H1 (cell line): ENCODE measurements at regions not wholly inside any gene's neighbourhood (a gene's known extent, or its start where the extent isn't known, plus 50 kb on each side); places are given as distances from the start of the nearest gene placed in this dataset.

Experiments
- CTCF ChIA-PET: fragments of 300-600 bp; sonication (Branson Sonifier 250); formaldehyde crosslinking; loops from one replicate; lab custom pipeline; 2021; ENCODE audit not compliant: partially characterized antibody; lab: Charles Lee
- POLR2A ChIA-PET: fragments of 300-600 bp; sonication (Branson Sonifier 250); formaldehyde crosslinking; loops from one replicate; lab custom pipeline; 2021; ENCODE audit warnings: inconsistent platforms; ENCODE audit not compliant: partially characterized antibody; lab: Charles Lee
- DNase-seq, 2 experiments: peaks; one replicate each; pipeline versions ENCODE4 v3.0.0 to v3.0.0-alpha.2; 2010 to 2022; ENCODE audit warnings: low spot score in 2 of 2, low read depth in 1 of 2, mixed read lengths in 1 of 2
- FAIRE-seq: peaks from 2 replicates; lab custom pipeline; 2011; peaks lifted over from hg19 to GRCh38; lab: Jason Lieb, UNC
- H2AFZ ChIP-seq: 2 replicates; pipeline ENCODE4 v1.8.1; 2012; ENCODE audit warnings: low read length, inconsistent platforms
- H2AK5ac ChIP-seq: 2 replicates; pipeline ENCODE4 v1.6.1; 2013; ENCODE audit warnings: low read depth, low read length
- H2BK120ac ChIP-seq: replicated peaks from 2 replicates; pipeline ENCODE3; 2013; ENCODE audit warnings: low read depth, low read length, inconsistent platforms
- H2BK12ac ChIP-seq: 2 replicates; pipeline ENCODE4 v1.6.1; 2013; ENCODE audit warnings: low read depth, low read length
- H2BK15ac ChIP-seq: 2 replicates; pipeline ENCODE4 v1.6.1; 2013; ENCODE audit warnings: low read length
- H2BK20ac ChIP-seq: 2 replicates; pipeline ENCODE4 v1.6.1; 2013; ENCODE audit warnings: low read length
- H2BK5ac ChIP-seq: 2 replicates; pipeline ENCODE4 v1.6.1; 2013; ENCODE audit warnings: low read depth, low read length
- H3K14ac ChIP-seq: 2 replicates; pipeline ENCODE4 v1.6.1; 2013; ENCODE audit warnings: inconsistent platforms; ENCODE audit not compliant: insufficient read length
- H3K18ac ChIP-seq: 2 replicates; pipeline ENCODE4 v1.6.1; 2013; ENCODE audit warnings: low read length; ENCODE audit errors: extremely low read depth
- H3K23ac ChIP-seq: 2 replicates; pipeline ENCODE4 v1.6.1; 2013; ENCODE audit warnings: inconsistent platforms; ENCODE audit not compliant: insufficient read length
- H3K23me2 ChIP-seq: 2 replicates; pipeline ENCODE4 v1.6.1; 2013; ENCODE audit warnings: low read depth, low read length
- H3K27ac ChIP-seq: 2 replicates; pipeline ENCODE4 v1.6.1; 2011; ENCODE audit warnings: low read depth, low read length, inconsistent platforms
- H3K27me3 ChIP-seq, 4 experiments: replicated peaks in 1 of 4; 1 replicate in 1 of 4; 2 replicates in 3 of 4; pipeline versions ENCODE4 v1.6.1 to v1.8.1; 2011 to 2013; ENCODE audit warnings: low read length in 3 of 4, mild to moderate bottlenecking in 3 of 4, inconsistent platforms in 2 of 4, mixed read lengths in 2 of 4, moderate library complexity in 1 of 4; ENCODE audit not compliant: control insufficient read depth in 3 of 4, insufficient read depth in 3 of 4; ENCODE audit errors: extremely low read depth in 1 of 4
- H3K36me3 ChIP-seq, 4 experiments: 2 replicates each; pipeline versions ENCODE4 v1.6.1 to v1.8.1; 2011 to 2013; ENCODE audit warnings: mild to moderate bottlenecking in 4 of 4, low read length in 3 of 4, moderate library complexity in 2 of 4, control low read depth in 1 of 4, inconsistent platforms in 1 of 4; ENCODE audit not compliant: insufficient read depth in 4 of 4, control insufficient read depth in 2 of 4
- H3K4ac ChIP-seq: replicated peaks from 2 replicates; pipeline ENCODE3; 2013; ENCODE audit warnings: low read length, low read depth, mixed read lengths, inconsistent platforms; ENCODE audit not compliant: insufficient read length
- H3K4me1 ChIP-seq, 4 experiments: replicated peaks in 1 of 4; 1 replicate in 1 of 4; 2 replicates in 3 of 4; pipeline versions ENCODE4 v1.6.1 to v1.8.1; 2011 to 2013; ENCODE audit warnings: low read length in 3 of 4, inconsistent platforms in 2 of 4, mixed read lengths in 1 of 4; ENCODE audit not compliant: insufficient read depth in 4 of 4, control insufficient read depth in 3 of 4
- H3K4me2 ChIP-seq, 2 experiments: 2 replicates each; pipeline versions ENCODE4 v1.6.1 to v1.8.1; 2011 to 2013; ENCODE audit warnings: low read depth in 2 of 2, low read length in 2 of 2, control low read depth in 1 of 2, inconsistent platforms in 1 of 2, mild to moderate bottlenecking in 1 of 2; ENCODE audit not compliant: insufficient read depth in 1 of 2
- H3K4me3 ChIP-seq, 4 experiments: fragments of 200-600, 300-600 bp in 1 of 4; sonication (generic), shearing (Covaris generic), sonication (Bioruptor Twin) in 1 of 4; 2 replicates each; pipeline versions ENCODE4 v1.5.1 to v1.8.1; 2011 to 2016; ENCODE audit warnings: low read length in 4 of 4, low read depth in 3 of 4, control low read depth in 2 of 4, inconsistent platforms in 2 of 4, mild to moderate bottlenecking in 2 of 4, mixed read lengths in 1 of 4, moderate library complexity in 1 of 4; ENCODE audit not compliant: insufficient read depth in 2 of 4; ENCODE audit errors: extremely low read depth in 1 of 4
- H3K56ac ChIP-seq: replicated peaks from 2 replicates; pipeline ENCODE3; 2013; ENCODE audit warnings: low read depth, mild to moderate bottlenecking, mixed read lengths, low read length, inconsistent platforms; ENCODE audit not compliant: insufficient read length
- H3K79me1 ChIP-seq: 2 replicates; pipeline ENCODE4 v1.6.1; 2013; ENCODE audit warnings: low read depth, low read length, control low read depth
- H3K79me2 ChIP-seq, 2 experiments: 2 replicates each; pipeline versions ENCODE4 v1.6.1 to v1.8.1; 2012 to 2013; ENCODE audit warnings: low read length in 2 of 2, mild to moderate bottlenecking in 2 of 2, inconsistent platforms in 1 of 2; ENCODE audit not compliant: insufficient read depth in 2 of 2, control insufficient read depth in 1 of 2
- H3K9ac ChIP-seq, 4 experiments: replicated peaks in 1 of 4; 1 replicate in 1 of 4; 2 replicates in 3 of 4; pipeline versions ENCODE4 v1.6.1 to v1.8.1; 2011 to 2013; ENCODE audit warnings: low read depth in 3 of 4, low read length in 3 of 4, control low read depth in 2 of 4, mild to moderate bottlenecking in 2 of 4, moderate library complexity in 2 of 4, inconsistent platforms in 1 of 4; ENCODE audit errors: extremely low read depth in 1 of 4
- H3K9me3 ChIP-seq, 2 experiments: 2 replicates each; pipeline versions ENCODE4 v1.6.1 to v1.8.1; 2012 to 2013; ENCODE audit warnings: mild to moderate bottlenecking in 2 of 2, moderate library complexity in 2 of 2, control low read depth in 1 of 2, inconsistent platforms in 1 of 2, low read depth in 1 of 2, low read length in 1 of 2, mixed read lengths in 1 of 2; ENCODE audit not compliant: insufficient read depth in 2 of 2
- H4K20me1 ChIP-seq, 2 experiments: replicated peaks in 1 of 2; 2 replicates each; pipeline versions ENCODE3 to v1.8.1; 2011 to 2013; ENCODE audit warnings: inconsistent platforms in 2 of 2, low read length in 2 of 2, mild to moderate bottlenecking in 1 of 2; ENCODE audit not compliant: insufficient read depth in 2 of 2, control insufficient read depth in 1 of 2
- H4K5ac ChIP-seq: 2 replicates; pipeline ENCODE4 v1.6.1; 2013; ENCODE audit warnings: low read length, low read depth, mixed read lengths, inconsistent platforms; ENCODE audit not compliant: insufficient read length
- H4K8ac ChIP-seq: 2 replicates; pipeline ENCODE4 v1.8.0; 2013; ENCODE audit warnings: mild to moderate bottlenecking, moderate library complexity, low read length, inconsistent platforms; ENCODE audit not compliant: insufficient read depth; ENCODE audit errors: extremely low read depth
- H4K91ac ChIP-seq: replicated peaks from 2 replicates; pipeline ENCODE3; 2013; ENCODE audit warnings: low read length, mixed read lengths, inconsistent platforms; ENCODE audit not compliant: insufficient read length
- BCL11A ChIP-seq, 2 experiments: IDR thresholded peaks; one replicate each; pipeline ENCODE4 v1.6.1; 2011; ENCODE audit warnings: low read depth in 2 of 2, low read length in 2 of 2, mild to moderate bottlenecking in 2 of 2
- CBX5 ChIP-seq: fragments of 300-800, 300-1000 bp; sonication (generic); IDR thresholded peaks from 2 replicates; pipeline ENCODE4 v1.7.1; 2016; ENCODE audit warnings: antibody characterized with exemption, low read length, low read depth
- CTBP2 ChIP-seq: IDR thresholded peaks from 2 replicates; pipeline ENCODE4 v1.7.0; 2011; ENCODE audit warnings: borderline replicate concordance, mild to moderate bottlenecking, moderate library complexity, mixed read lengths, low read length; ENCODE audit not compliant: insufficient read depth, insufficient read length
- GABPA ChIP-seq: IDR thresholded peaks from 2 replicates; pipeline ENCODE4 v1.6.1; 2011; ENCODE audit warnings: mild to moderate bottlenecking, low read length, moderate library complexity, borderline replicate concordance; ENCODE audit not compliant: insufficient read depth
- MAFK ChIP-seq: IDR thresholded peaks from 2 replicates; pipeline ENCODE4 v1.6.1; 2012; ENCODE audit warnings: low read depth, mild to moderate bottlenecking, improper control_type of control experiment, low read length
- POLR2A ChIP-seq, 2 experiments: IDR thresholded peaks; 1 replicate in 1 of 2; 2 replicates in 1 of 2; pipeline ENCODE4 v1.6.1; 2011; ENCODE audit warnings: low read depth in 2 of 2, low read length in 2 of 2, mild to moderate bottlenecking in 2 of 2; ENCODE audit errors: control extremely low read depth in 1 of 2
- POU5F1 ChIP-seq: IDR thresholded peaks from 2 replicates; pipeline ENCODE4 v1.6.1; 2011; ENCODE audit warnings: low read depth, mild to moderate bottlenecking, low read length, moderate library complexity
- RBBP5 ChIP-seq: IDR thresholded peaks from 2 replicates; pipeline ENCODE4 v1.7.1; 2012; ENCODE audit warnings: low read depth, mild to moderate bottlenecking, inconsistent platforms, low read length, moderate library complexity, borderline replicate concordance
- SP2 ChIP-seq: IDR thresholded peaks from 2 replicates; pipeline ENCODE4 v1.6.1; 2012; ENCODE audit warnings: mild to moderate bottlenecking, low read length, inconsistent platforms
- TAF1 ChIP-seq: IDR thresholded peaks from 2 replicates; pipeline ENCODE4 v1.6.1; 2011; ENCODE audit warnings: mild to moderate bottlenecking, low read depth, low read length
- TCF12 ChIP-seq: IDR thresholded peaks from 2 replicates; pipeline ENCODE4 v1.6.1; 2011; ENCODE audit warnings: low read depth, mild to moderate bottlenecking, low read length
- WGBS, 2 experiments: shearing (Covaris generic) in 1 of 2; methylation state at CpG; one replicate each; pipeline versions ENCODE4 v1.1.6 to v1.1.7; 2013 to 2015; ENCODE audit warnings: low lambda C conversion rate in 2 of 2, mixed read lengths in 2 of 2, inconsistent platforms in 1 of 2, low coverage in 1 of 2, missing lambda C conversion rate in 1 of 2; ENCODE audit not compliant: insufficient replicate concordance in 2 of 2, insufficient coverage in 1 of 2, insufficient read length in 1 of 2; ENCODE audit errors: extremely low coverage in 1 of 2, missing lambda C conversion rate in 1 of 2; 5-methylcytosine and 5-hydroxymethylcytosine counted together

GRCh38 chr4:108361886-108362285 is 193.2 kb upstream of the LEF1 start:
- H3K4ac ChIP-seq: no peak overlapping the region
- H4K8ac ChIP-seq: no peak overlapping the region
- peaks cover 0 to 7% (median 4%) of the 10 kb centered on the region in 4 experiments; a peak in 5 of 7 replicates for H3K4me1 ChIP-seq
- H3K36me3 ChIP-seq: no peaks in the 10 kb centered on the region
- H2AK5ac ChIP-seq: no peak overlapping the region
- no peak overlapping the region for H3K27ac ChIP-seq
- TF ChIP-seq POU5F1 (no peak), TCF12 (no peak), CBX5 (no peak), BCL11A (IDR thresholded peaks at IDR 0.05; ENCODE audit: low read depth in 2 of 2, low read length in 2 of 2) (no peak), CTBP2 (no peak), RBBP5 (no peak), POLR2A (IDR thresholded peaks at IDR 0.05; ENCODE audit: control extremely low read depth in 1 of 2, low read depth in 2 of 2, low read length in 2 of 2) (no peak), SP2 (no peak), MAFK (no peak), TAF1 (no peak), GABPA (no peak)
- no peak overlapping the region; the same call in 1 of the 2 replicates for H3K18ac ChIP-seq
- H3K79me2 ChIP-seq: no peaks in the 10 kb centered on the region
- H3K79me1 ChIP-seq: no peaks in the 10 kb centered on the region
- 0 out of 2 replicates have a peak overlapping the region, but pooled peaks have one; percentile 39 for H2BK12ac ChIP-seq
- H2BK120ac ChIP-seq: no peak overlapping the region
- no peak overlapping the region for H3K4me3 ChIP-seq
- H3K23me2 ChIP-seq: no peaks in the 10 kb centered on the region
- POLR2A ChIA-PET: no interaction called here
- no peak overlapping the region for H3K23ac ChIP-seq
- no peak overlapping the region for H4K5ac ChIP-seq
- no peak overlapping the region for H2BK15ac ChIP-seq
- CTCF ChIA-PET: interaction anchor here (1.2 to 1.9 kb wide), 2 partner anchors 32 to 332 kb away, joined by 4 read pairs; no protein-coding TSS in a partner anchor
- H3K4me2 ChIP-seq: no peak overlapping the region
- FAIRE-seq (no peak), DNase-seq (no peak)
- no peak overlapping the region for H3K56ac ChIP-seq
- no peaks in the 10 kb centered on the region for H4K20me1 ChIP-seq
- no peak overlapping the region for H2BK5ac ChIP-seq
- H4K91ac ChIP-seq: no peak overlapping the region
- H2BK20ac ChIP-seq: no peak overlapping the region
- H3K9ac ChIP-seq: no peak overlapping the region
- H3K14ac ChIP-seq: no peak overlapping the region
- H2AFZ ChIP-seq: no peak overlapping the region
- no peaks in the 10 kb centered on the region for H3K27me3 ChIP-seq
- WGBS, 2 experiments: 89% methylated on average over 3 of the region's 3 CpGs; no CpG with 5 or more reads in 1 of the 2 experiments
- H3K9me3 ChIP-seq: no peaks in the 10 kb centered on the region
